ES-I3 (cell line): ENCODE measurements at regions not wholly inside any gene's neighbourhood (a gene's known extent, or its start where the extent isn't known, plus 50 kb on each side); places are given as distances from the start of the nearest gene placed in this dataset.
"Not testable (repeated sequence)": the region's sequence is repeated elsewhere in the genome, so short reads cannot be mapped to it uniquely, and the experiment has no call there.

Source experiments
- H3K36me3 ChIP-seq: 2 replicates; pipeline ENCODE4 v1.6.1; 2013; ENCODE audit warnings: mild to moderate bottlenecking, low read length, control low read depth, moderate library complexity; ENCODE audit not compliant: insufficient read depth
- H3K4me1 ChIP-seq: 2 replicates; pipeline ENCODE4 v1.6.1; 2013; ENCODE audit warnings: mild to moderate bottlenecking, control low read depth, low read length; ENCODE audit not compliant: insufficient read depth
- H3K9ac ChIP-seq: 2 replicates; pipeline ENCODE4 v1.6.1; 2013; ENCODE audit warnings: low read depth, mild to moderate bottlenecking, low read length, moderate library complexity
- H3K9me3 ChIP-seq: 2 replicates; pipeline ENCODE4 v1.6.1; 2013; ENCODE audit warnings: mild to moderate bottlenecking, low read length, moderate library complexity; ENCODE audit not compliant: control insufficient read depth, insufficient read depth

- Histone ChIP-seq H3K9me3 (no peaks in the 10 kb centered on the region; the same call in none of the 2 replicates), H3K36me3 (no peaks in the 10 kb centered on the region), H3K9ac (no peak overlapping the region), H3K4me1 (peaks cover 25% of the 10 kb centered on the region; the same call in 1 of the 2 replicates)
These were observed 96.0 kb upstream of the ERRFI1 start for GRCh38 chr1:8122160-8122476.

GRCh38 chr1:8121261-8122159, 95.4 kb upstream of the ERRFI1 start:
- H3K9ac ChIP-seq, result no peak overlapping the region
- H3K4me1 ChIP-seq, result peaks cover 25% of the 10 kb centered on the region; the same call in 1 of the 2 replicates
- no peaks in the 10 kb centered on the region; the same call in none of the 2 replicates for H3K9me3 ChIP-seq
- no peaks in the 10 kb centered on the region for H3K36me3 ChIP-seq

- Histone ChIP-seq H3K4me1 (peaks cover 25% of the 10 kb centered on the region; the same call in 1 of the 2 replicates), H3K36me3 (no peaks in the 10 kb centered on the region), H3K9me3 (no peaks in the 10 kb centered on the region; the same call in none of the 2 replicates), H3K9ac (no peak overlapping the region)
These were observed 94.7 kb upstream of the ERRFI1 start for GRCh38 chr1:8120693-8121260.

- H3K4me1 ChIP-seq, result peaks cover 25% of the 10 kb centered on the region; the same call in 1 of the 2 replicates
These were observed 92.6 kb upstream of the ERRFI1 start for GRCh38 chr1:8118736-8119135.

GRCh38 chr1:8118031-8118451, 91.9 kb upstream of the ERRFI1 start:
- Histone ChIP-seq H3K9ac (no peak overlapping the region), H3K4me1 (peaks cover 31% of the 10 kb centered on the region; the same call in 1 of the 2 replicates), H3K9me3 (no peaks in the 10 kb centered on the region; the same call in 1 of the 2 replicates), H3K36me3 (no peaks in the 10 kb centered on the region)

More at GRCh38 chr1:8118736-8119135, 92.6 kb upstream of the ERRFI1 start:
- H3K36me3 ChIP-seq, H3K9me3 ChIP-seq, H3K9ac ChIP-seq: not testable (repeated sequence)

GRCh38 chr1:8116894-8117264, 90.8 kb upstream of the ERRFI1 start:
- H3K9ac ChIP-seq, result no peak overlapping the region
- H3K4me1 ChIP-seq, result peaks cover 20% of the 10 kb centered on the region; the same call in 1 of the 2 replicates
- no peaks in the 10 kb centered on the region for H3K36me3 ChIP-seq
- no peaks in the 10 kb centered on the region; the same call in 1 of the 2 replicates for H3K9me3 ChIP-seq

GRCh38 chr1:8115769-8116167, 89.7 kb upstream of the ERRFI1 start:
- no peaks in the 10 kb centered on the region for H3K36me3 ChIP-seq
- peaks cover 12% of the 10 kb centered on the region; the same call in 1 of the 2 replicates for H3K4me1 ChIP-seq
- no peaks in the 10 kb centered on the region; the same call in 1 of the 2 replicates for H3K9me3 ChIP-seq
- no peak overlapping the region for H3K9ac ChIP-seq

GRCh38 chr1:8115031-8115768, 89.1 kb upstream of the ERRFI1 start:
- peaks cover 11% of the 10 kb centered on the region; the same call in 1 of the 2 replicates for H3K4me1 ChIP-seq

GRCh38 chr1:8113262-8114220, 87.4 kb upstream of the ERRFI1 start:
- no peaks in the 10 kb centered on the region for H3K9me3 ChIP-seq
- no peak overlapping the region for H3K9ac ChIP-seq
- H3K36me3 ChIP-seq, result no peaks in the 10 kb centered on the region
- peaks cover 11% of the 10 kb centered on the region; the same call in 1 of the 2 replicates for H3K4me1 ChIP-seq

More at GRCh38 chr1:8115031-8115768, 89.1 kb upstream of the ERRFI1 start:
- no peaks in the 10 kb centered on the region for H3K36me3 ChIP-seq
- H3K9me3 ChIP-seq, result no peaks in the 10 kb centered on the region; the same call in 1 of the 2 replicates
- H3K9ac ChIP-seq, result no peak overlapping the region

GRCh38 chr1:8112611-8113261, 86.6 kb upstream of the ERRFI1 start:
- H3K9ac ChIP-seq, result no peak overlapping the region
- H3K36me3 ChIP-seq, result no peaks in the 10 kb centered on the region
- H3K4me1 ChIP-seq, result peaks cover 7% of the 10 kb centered on the region; the same call in 1 of the 2 replicates
- no peaks in the 10 kb centered on the region for H3K9me3 ChIP-seq

GRCh38 chr1:8111560-8111959, 85.5 kb upstream of the ERRFI1 start:
- Histone ChIP-seq H3K36me3 (no peaks in the 10 kb centered on the region), H3K9me3 (no peaks in the 10 kb centered on the region; the same call in 1 of the 2 replicates), H3K9ac (no peak overlapping the region), H3K4me1 (0 out of 2 replicates have a peak, but pooled peaks cover 7% of the 10 kb centered on the region)

GRCh38 chr1:8109216-8109615, 83.1 kb upstream of the ERRFI1 start:
- Histone ChIP-seq H3K9me3 (no peaks in the 10 kb centered on the region; the same call in 1 of the 2 replicates), H3K4me1 (0 out of 2 replicates have a peak, but pooled peaks cover 7% of the 10 kb centered on the region), H3K9ac (no peak overlapping the region), H3K36me3 (no peaks in the 10 kb centered on the region)

- Histone ChIP-seq H3K36me3 (no peaks in the 10 kb centered on the region), H3K4me1 (no peaks in the 10 kb centered on the region), H3K9me3 (no peaks in the 10 kb centered on the region; the same call in 1 of the 2 replicates), H3K9ac (no peak overlapping the region)
These were observed 81.8 kb upstream of the ERRFI1 start for GRCh38 chr1:8107897-8108296.
